HG03045 (cell line): ENCODE measurements at regions not wholly inside any gene's neighbourhood (a gene's known extent, or its start where the extent isn't known, plus 50 kb on each side); places are given as distances from the start of the nearest gene placed in this dataset.

ENCODE experiments used
- ATAC-seq: cut with Tn5 transposase; IDR thresholded peaks from one replicate; pipeline ENCODE4 v1.9.1; 2021; ENCODE audit warnings: mild to moderate bottlenecking, moderate library complexity; ENCODE audit not compliant: unreplicated experiment

DNA sequence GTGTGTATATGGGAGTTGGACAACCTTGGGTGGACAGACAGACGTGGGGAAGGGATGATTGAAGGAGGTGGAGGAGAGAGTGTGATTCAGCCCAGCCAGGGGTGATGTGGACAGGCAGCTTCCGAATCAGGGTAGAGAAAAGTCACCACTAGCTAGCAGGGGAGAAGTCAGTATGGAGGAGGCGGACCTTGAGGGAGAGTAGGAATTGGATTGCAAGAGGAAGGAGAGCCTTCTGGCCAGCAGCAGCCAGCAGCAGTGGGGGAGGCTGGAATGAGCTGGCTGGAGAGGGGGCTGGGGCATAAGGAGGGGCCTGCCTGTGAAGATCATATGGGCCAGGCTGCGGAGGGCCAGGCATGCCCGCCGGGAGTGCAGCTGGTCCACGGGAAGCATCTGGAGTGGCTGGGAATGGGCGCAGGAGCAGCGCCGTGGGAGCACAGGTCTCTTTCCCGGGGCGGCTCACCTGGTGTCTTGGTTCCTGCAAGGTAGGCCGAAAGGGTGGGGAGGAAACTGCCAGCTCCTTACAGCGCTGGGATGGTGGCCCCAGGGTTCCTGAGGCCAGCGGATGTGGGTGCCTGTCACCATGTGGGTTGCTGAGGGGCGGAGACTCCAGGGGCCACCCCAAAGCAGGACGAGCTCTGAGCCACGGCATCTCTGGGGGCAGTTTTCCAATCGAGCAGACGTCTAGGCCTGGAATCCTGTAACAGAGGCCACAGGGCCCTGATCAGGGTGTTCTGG is 235.3 kb downstream of the SEC14L1 start:
- ATAC-seq, result no peak

DNA sequence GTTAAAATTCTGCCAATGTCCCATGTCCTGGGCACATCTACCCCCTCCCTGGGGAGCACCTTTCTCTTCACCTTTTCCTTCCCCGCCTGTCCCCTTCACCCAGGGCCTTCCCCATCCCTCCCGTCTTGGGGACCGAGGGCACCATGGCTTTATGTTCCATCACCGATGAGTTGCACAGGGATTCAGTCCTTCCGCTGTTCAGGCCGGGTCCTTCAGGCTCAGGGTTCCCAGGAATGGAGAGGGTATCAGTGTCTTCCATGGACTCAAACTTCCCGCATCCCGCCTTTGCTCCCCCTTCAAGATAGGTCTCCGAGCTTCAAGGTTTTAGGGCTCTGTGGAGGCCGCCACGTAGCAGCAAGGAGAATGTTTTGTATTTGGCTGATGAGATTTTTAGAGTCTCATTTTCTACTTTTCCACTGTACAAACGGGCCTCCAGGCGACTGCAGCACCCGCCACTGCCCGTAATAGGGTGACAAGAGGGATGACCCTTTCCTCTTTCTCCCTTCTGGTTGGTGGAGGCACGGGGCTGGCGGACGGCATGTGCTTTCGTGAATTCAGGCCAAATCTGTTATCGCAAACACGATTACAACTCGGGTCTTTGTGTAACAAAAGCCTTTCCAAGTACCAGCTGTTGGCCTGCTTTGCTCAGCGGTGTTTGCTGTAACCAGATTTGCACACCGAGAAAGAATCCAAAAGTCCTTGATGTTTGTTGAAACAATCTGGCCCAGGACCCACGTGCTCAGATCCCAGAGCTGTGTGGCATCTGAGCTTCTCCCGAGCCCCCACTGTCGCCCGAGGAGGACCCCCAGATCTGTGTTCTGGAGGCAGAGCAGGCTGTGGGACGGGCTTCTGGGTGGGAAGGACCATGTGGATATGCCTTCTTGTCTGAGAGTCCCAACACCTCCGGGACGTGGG is 236.3 kb downstream of the SEC14L1 start:
- no peak for ATAC-seq

DNA sequence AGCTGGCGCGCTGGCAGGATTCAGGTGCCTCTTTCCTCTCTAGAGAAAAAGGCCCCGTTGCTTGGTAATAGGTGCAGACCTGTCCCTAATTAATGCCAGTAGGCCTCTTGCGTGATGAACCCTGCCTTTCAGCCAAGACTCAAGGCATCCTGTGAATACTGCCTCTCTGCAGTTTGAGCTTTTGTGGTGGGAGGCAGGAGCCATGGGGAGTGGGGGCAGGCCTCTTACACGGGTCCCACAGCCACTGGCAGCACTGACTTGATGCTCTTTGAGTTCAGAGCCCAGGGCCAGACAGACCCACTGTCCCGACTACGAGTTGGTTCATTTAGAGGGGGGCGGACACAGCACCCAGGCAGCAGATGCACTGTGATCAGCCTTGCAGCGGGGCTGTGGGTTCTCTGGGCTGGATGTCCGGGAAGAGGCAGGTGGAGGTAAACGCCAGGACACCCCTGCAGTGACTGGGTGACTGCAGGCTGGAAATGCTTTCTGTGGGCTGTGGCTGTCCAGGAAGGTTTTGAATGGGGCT is 237.0 kb downstream of the SEC14L1 start:
- ATAC-seq, result no peak

DNA sequence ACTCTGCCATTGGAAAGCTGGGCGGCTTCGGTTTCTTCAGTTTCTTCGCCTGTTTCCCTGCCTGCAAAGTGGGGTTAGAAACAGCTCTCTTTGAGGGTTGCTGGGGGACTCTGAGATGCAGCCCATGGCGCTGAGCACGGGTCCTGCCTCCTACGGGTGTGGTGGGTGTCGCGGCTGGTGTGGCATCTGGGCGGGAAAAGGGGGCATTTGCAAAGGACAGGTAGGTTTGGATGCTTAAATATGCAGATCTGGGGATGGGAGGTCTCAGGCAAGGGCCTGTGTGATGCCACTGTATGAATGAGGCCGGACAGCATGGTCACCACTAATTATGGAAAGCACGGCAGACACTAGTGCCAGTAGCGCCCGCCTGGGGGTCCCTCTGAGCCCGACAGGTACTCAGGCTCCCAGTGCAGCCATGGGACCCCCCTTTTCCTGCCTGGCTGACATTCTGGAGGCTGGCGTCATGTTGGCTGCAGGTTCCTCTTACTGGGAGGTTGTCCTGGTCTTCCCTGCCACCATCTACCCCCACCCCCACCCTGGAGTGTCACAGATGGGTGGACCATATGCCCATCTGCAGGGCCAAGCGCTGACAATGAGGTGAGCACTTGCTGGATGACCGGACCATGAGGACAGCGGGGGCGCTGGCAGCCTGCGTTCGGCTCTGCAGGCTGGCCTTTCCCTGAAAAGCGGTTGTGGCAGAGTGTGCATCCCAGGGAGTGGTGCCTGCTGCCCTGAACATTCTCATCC is 237.7 kb downstream of the SEC14L1 start:
- ATAC-seq, result no peak

DNA sequence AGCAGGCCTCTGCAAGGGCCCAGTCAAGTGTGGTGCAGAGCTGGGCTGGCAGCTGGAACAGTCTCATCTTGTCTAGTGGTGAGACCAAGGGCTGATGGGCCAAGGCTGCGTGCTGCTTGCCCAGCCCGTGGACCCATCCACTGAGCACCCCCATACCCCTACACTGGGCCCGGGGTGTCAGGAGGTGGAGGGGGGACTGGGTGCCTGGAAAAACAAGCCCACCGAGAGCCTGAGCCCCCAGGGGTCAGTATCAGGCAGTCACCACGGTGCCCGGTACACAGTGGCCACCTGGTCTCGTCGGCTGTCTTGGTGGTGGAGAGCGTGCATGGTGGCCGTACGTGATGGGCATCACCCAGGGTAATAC is 238.3 kb downstream of the SEC14L1 start:
- ATAC-seq, result no peak

DNA sequence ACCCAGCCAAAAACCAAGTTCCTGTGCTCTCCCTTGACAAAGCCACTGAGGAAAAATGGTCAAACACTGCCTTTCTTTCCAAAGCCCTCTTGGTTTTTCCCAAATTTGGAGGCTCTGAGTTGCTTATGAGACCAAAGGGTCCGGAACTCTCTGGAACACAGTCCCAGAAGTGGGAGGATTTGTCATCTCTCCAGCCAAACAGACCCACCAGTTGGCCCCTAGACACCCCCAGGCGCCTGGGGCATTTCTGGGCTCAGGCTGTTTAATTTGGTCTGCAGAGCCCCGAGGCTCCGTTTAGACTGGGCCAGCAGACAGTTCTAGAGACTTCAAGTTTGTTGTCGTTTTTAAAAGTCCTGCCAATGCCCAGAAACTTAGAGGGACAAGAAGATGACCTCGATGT is 239.1 kb downstream of the SEC14L1 start:
- no peak for ATAC-seq

DNA sequence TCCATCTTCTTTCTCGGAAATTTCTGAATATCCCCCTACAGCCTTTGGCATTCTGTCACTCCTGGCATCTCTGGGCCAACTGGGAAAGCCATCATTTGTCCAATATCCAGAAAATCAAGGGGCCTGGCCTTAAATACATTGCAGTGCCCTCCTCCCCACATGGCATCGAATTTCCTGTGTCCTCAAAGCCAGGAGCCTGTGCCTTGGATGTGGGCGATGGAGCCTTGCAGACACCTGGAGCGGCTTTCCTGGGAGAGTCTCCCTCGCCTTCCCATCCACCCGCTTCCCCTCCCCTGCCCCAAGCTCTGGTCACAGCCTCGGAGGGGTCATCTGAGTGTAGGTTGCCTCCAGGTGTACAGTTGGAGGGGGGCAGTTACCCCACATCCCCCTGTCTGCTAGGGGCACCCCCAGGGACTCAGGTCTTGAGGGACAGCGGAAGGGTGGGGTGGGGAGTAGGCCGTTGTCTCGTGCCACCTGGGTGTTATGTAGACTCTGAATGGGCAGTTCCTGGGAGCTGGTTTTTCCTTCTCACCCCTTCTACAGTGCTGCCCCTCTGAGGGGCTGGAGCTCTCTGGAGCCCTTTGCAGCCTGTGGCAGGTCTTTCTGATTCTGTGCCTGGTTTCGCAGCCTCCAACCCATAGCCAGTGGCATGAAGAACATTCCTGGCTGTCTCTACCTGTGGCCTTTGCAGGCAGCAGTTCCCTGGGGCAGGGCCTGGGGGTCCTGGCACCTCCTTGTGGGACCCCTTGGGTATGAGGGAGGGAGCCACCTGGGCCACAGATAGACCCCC is 239.8 kb downstream of the SEC14L1 start:
- ATAC-seq, result no peak

DNA sequence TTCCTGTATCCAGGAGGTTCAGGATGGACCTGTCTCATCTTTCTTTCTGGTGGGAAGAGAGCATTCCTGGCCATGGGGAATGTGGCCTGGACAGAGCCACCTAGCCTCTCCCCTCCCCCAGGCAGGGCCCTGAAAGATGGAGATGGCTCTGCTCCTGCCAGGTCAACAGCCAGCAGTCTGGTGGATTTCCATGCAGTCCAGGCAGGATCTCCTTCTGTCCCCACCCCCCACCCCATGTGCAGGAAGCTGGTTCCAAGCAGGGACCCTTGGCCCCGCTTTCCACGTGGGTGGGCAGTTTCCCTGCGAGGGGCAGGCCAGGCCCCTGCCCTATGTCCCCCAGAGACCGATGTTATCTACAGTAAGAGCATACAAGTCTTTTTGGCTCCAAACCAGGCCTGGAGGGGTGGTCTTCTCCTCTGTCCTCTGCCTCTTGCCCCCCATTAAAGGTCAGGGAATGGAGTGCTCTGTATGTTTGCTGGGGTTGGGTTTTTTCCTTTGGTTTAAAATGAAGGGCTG is 240.5 kb downstream of the SEC14L1 start:
- ATAC-seq, result no peak

DNA sequence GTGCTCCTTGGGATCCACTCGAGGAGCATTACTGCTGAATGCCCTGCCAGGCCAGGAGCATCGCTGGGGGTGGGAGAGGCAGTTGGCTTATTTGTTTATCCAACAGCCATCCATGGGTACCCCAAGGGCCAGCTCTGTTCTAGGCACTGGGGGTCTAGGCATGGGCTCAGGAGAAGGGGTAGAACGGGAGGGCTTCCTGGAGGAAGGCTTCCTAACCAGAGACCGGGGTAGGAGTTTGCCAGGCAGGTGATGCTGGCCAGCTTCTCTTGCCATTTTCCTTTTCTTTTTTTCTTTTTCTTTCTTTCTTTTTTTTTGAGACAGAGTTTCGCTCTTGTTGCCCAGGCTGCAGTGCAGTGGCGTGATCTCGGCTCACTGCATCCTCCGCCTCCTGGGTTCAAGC is 241.0 kb downstream of the SEC14L1 start:
- ATAC-seq, result no peak

DNA sequence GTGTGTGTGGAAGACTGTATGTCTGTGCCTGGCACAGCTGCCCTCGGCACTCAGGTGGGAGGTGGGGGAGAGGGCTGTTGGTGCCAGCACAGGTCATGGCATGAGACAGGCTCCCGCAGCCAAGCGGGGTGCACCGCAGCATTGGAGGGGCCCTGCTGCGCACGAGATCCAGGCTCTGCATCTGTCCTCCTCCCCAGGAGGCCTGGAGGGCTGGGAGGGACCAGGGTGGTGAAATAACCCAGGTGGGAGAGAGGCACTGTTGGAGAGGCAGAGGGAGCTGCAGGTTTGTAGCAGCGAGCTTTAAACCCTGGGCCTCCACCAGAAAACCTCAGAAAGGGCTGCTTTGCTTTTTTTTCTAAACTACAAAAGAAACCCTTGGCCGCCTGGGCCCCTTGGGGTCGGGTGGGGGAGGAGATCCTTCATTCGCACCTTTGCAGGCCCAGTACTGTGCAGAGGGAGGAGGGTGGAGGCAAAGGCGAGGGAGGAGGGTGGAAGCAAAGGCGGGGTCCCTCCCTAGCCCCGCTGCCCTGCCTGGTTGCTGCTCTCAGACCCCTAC is 241.7 kb downstream of the SEC14L1 start:
- no peak for ATAC-seq

DNA sequence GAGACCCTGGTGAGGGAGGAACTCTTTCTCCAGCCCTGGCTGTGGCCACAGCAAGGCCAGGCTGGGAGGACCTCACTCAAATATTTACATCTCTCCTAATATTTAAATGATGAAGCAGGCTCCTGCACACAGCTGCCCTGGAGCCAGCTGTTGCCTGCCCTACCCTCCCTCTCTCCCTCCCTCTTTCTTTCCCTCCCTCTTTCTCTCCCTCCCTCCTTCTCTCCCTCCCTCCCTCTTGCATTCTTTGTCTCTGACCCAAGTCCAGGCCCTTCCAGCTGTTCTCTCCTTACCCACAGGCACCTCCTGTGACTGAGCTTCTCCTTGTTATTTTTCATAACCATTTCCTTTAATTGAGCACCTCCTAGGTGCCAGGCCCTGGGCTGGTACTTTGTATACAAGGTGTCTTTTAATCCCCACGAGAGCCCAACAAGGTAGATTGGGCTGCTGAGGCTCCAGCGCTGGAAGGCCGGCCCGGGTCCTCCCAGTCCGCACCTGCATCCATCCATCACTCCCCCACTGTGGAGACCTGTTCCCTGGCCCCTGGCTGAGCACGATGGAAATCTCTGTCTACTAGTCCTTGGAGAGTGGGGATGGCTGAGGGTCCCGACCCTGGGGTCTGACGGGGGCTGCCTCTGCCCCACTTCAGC is 242.3 kb downstream of the SEC14L1 start:
- ATAC-seq, result no peak

DNA sequence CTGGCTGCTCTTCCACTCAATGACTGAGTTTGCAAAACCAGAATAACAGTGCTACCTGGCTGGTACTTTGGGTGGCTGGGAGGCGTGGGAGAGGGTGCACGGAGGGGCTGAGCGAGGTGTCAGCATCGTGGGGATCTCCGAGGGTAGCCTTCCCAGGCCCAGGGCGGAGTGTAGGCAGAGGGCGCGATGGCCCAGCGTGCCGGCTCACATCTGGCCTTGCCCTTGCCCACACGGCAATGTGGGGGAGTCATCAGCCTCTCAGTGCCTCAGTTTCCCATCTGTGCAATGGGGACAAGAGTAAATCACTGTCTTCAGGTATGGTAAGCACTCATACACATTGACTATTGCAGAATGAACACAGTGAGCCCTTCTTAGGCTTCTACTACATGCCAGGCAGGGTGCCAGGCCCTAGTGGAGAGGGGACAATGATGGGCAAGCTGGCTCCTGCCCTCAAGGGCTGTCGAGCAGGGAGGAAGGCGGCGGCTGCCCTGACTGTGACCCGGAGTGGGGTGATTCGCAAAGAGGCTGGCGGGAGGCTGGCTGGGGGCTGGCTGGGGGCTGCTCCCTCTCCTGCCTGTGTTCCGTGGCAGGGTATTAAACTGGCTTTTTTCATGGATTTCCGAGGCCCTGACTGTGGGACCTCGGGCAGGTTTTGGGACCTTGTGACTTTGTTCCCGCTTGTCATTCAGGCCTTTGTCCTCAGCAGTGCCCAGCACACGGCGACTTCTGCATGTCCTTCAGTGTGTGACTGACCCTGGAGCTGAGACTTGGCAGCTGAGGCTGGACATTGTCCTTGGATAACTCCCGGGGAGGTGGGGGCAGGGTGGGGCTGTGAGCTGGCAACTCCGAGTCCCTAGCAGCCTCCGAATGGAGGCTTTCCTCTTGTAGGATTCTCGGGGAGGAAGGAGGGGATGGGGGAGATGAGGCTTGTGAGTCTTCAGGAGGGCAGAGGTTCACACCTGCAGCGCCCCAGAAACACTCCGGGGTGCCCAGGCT is 243.1 kb downstream of the SEC14L1 start:
- ATAC-seq, result no peak

DNA sequence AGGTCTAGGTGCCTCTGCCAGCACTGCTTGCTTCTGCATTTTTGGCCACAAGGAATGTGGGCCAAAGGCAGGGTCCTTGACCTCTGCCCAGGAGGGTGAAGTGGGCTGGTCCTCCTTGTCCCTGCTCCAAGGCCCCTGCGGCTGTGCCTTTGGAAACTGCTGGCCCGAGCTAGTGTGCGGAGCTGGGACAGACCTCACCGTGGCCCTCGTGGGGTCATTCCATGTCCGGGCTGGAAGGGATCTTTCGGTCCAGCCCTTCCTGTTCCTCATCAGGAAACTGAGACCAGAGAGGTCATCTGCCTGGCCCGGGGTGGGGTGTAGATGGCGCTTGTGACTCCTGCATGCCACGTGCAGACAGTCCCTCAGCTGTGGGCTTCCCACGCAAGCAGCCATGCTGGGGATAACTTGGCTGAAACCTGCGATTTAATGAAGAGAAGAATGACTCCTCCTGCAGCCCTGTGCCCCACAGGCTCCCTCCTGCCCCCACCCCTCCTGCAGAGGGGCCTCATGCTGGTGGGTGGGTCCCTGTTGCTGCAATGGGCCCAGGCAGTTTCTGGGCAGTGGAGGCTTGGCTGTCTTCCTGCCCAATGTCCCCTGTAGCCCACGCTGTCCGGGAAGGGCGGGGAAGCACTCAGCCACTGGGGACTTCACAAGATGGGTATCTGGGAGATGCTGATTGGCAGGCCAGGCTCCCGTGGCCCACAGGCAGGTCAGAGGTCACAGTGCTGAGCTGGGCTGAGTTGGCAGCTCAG is 245.2 kb downstream of the SEC14L1 start:
- ATAC-seq, result no peak

DNA sequence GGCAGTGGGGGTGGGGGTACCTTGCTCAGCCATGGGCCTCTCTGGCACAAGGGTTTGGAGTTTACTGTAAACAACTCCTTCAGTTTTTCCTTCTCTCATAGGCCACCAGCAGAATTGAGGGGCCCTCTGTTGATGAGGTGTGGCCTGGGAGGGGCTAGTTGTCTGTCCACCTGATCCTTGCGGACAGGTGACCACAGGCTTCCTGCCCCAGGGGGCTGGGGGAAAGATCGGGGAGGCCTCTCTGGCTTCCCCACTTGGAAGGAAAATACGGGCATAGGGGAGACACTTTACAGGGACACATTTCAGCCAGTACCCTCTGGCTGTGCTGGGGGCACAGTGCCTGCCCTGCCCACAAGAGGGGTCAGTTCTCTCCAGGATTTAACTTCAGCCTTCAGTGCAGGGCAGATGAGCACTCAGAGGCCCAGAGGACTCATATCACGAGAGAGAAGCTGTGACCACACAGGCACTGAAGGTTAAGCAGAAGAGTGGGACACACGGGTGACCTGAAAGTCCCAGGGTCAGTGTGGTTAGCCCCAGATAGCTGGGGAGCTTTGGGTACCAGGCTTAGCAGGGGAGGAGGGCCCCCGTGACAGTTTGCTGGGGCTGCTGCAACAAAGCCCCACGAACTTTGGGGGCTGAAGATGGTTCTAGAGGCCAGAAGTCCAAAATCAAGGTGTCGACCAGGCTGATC is 245.9 kb downstream of the SEC14L1 start:
- no peak for ATAC-seq

DNA sequence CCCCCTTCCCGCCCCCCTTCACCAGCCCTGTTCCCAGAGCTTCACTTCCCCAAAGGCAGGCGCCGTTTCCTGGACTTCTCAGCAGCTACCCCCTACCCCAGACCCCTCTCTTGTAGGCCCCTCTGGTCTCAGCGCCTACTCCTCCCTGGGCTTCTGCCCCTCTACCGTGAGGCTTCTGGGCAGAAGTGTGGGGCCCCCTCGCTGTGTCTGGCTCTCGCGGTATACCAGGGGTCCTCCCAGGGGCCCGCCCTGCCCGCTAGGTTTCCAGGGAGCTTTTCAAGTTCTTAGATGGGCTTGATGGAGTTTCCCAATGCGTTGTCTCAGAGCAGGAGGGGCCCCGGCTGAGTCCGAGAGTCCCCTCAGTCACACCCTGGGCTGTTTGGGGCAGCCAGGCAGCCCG is 247.1 kb downstream of the SEC14L1 start:
- ATAC-seq, result no peak

DNA sequence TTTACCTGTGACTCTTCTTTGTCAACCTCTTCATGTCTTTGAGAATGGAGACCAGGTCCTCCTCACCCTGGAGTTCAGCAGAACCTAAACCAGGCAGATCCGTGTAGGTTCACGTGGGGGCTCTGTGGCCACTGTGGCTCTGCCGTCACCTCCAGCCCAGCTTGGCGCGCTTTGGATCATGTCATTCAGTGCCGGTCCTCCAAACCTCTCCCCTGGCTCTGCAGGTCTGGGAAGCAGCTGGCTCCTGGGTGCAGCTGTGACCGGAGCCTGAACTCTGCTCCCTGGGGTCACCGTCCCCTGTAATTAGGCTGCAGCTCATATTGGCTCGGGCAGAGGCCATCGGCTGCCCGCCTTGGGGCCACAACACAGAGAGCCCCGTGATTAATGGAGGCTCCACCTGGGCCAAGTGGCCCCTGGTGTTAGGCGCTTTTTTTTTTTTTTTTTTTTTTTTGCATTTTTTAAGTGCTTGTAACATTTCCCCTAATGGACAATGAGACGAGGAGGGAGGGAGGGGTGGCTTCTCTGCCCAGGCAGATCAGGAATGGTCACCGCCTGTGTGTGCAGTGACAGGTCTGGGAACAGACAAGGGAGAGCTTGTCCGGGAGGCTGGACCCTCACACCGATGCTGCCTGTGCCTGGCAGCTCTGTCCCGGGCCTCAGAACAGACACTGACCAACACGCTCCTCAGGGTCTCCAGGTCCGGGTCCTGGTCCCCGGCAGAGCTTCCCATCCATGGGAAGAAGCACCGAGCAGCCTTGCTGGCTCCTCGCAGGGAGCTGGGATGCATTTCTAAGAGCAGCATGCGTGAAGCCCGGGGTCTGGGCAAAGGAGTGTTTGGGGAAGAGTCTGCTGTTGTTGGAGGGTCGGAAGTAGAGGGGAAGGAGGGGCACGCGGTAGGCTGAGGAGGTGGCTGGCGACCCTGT is 247.9 kb downstream of the SEC14L1 start:
- ATAC-seq, result no peak
